Left forelimb (tissue), 1 donor: ENCODE measurements at regions not wholly inside any gene's neighbourhood (a gene's known extent, or its start where the extent isn't known, plus 50 kb on each side); places are given as distances from the start of the nearest gene placed in this dataset.
"Not testable (repeated sequence)": the region's sequence is repeated elsewhere in the genome, so short reads cannot be mapped to it uniquely, and the experiment has no call there.

ENCODE experiments used
- DNase-seq: peaks from one replicate; pipeline ENCODE4 v3.0.0-alpha.2; 2018; ENCODE audit warnings: low spot score

DNA sequence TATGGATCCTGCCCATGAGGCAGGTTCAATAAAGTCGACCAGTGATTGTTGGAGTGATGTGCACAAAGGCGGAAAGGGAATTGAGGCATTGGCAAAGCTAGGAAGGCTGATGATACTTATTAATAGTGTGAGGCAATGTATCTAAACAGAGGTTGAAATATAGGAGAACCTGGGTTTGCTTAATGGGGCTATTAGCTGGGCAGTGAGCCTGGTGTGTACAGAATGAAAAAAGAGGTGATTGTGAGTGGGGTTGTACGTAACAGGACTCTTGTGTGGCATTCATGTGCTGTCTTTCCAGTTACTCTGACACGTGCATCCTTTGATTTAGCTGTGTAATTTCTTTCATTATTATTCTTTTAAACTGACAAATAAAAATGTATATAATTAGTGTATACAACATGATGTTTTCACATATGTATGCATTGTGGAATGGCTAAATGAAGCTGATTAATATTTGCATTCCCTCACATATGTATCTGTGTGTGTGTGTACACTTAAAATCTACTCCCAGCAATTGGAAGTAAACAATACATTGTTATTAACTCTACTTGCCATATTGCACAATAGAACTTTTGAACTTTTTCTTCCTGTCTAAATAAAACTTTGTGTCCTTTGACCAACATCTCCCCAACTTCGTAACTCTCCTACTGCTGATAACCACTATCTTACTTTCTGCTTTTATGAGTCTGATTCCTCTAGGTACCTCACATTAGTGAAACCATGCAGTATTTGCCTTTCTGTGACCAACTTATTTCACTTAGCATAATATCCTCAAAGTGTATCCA, 220.5 kb upstream of the SLC35B3 start:
- no peak for DNase-seq

DNA sequence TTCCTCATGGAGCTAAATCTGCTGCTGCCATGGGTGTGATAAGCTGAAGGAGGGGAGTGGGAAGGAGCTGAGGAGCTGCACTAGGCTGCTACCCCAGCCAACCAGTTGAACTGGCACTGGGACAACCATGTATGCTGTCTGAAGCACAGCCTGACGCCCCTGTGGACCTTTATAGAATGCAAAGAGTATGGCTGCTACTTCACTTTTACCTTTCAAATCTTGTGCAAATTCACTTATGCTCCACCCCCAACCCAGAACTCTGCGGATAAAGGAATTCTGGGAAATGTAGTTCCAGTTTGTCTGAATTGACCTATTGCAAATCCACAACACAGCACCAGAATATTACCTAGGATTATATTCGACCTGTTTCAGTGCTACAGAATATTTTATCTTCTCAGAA, 217.4 kb upstream of the SLC35B3 start:
- no peak for DNase-seq

DNA sequence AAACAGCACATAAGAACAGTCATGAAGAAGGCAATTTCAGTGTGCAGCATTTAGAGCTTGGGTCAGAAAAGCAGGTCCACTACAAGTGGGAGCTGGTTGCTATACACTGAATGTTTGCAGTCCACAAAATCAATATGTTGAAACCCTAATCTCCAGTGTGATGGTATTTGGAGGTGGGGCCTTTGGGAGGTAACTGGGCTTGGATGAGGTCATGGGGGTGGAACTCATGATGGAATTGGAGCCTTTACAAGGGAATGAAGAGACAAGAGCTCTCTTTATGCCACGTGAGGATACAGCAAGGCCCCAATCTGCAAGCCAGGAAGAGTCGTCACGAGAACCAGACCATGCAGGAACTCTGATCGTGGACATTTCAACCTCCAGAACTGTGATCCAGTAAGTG, 216.7 kb upstream of the SLC35B3 start:
- DNase-seq = no peak

DNA sequence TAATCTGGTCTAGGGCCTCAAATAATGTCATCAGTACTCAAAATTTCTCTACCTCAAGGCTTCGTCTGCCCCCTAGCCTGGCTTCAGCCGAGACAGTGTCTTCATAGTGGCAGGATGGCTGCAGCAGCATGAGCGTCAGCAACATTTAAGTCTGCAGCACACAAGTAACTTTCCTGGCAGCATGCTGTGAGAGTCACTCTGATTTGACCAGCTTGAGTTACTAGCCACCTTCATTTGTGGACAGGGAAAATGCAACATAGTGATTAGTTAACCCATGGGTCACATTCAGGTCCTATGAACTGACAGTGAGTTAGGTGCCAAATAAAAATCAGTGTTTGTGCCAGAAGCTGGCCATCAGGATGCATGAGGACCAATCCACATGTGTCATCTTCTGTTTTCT, 209.9 kb upstream of the SLC35B3 start:
- DNase-seq = no peak

DNA sequence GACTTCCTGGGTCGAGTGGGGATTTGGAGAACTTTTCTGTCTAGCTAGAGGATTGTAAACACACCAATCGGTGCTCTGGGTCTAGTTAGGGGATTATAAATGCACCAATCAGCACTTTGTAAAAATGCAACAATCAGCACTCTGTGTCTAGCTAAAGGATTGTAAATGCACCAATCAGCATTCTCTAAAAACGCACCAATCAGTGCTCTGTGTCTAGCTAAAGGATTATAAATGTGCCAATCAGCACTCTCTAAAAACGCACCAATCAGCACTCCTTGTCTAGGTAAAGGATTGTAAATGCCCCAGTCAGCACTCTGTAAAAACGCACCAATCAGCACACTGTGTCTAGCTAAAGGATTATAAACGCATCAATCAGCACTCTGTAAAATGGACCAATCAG, 209.0 kb upstream of the SLC35B3 start:
- DNase-seq = no peak

DNA sequence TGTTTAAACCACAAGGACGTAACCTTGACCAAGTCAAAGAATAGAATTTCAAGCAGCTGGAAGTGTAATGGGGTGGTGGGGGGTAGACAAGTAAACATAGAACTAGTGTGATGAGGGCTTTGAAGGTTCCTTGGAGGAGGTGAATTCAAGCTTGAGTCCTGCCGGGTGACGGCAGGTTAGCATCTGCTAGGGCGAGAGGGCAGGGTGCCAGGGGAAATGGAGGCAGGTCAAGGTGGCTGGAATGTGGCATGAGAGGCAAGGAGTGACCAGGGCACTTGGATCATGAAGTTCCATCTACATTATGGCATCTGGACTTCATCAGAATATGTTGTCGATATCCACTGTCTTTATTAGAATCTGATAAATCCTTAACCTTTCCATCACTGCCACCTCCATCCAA, 207.5 kb upstream of the SLC35B3 start:
- DNase-seq = no peak

DNA sequence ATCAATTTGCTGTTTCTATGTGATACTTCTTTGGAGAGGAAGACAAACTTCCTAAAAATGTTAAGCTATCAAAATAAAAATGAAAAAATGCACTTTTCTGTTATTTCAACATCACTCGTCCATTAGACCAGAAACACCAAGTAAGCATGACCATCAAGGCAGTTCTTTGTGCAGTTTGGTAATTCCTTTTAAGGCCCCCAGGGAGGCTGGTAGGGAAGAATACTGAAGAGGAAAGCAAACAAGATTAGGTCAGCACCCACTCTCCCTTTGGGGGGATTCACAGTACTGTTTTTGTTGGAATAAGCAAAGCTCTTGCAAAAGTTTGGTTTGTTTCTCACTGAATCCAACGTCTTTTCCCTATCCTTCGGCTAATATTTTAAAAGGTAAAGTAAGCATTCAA, 206.8 kb upstream of the SLC35B3 start:
- no peak for DNase-seq

DNA sequence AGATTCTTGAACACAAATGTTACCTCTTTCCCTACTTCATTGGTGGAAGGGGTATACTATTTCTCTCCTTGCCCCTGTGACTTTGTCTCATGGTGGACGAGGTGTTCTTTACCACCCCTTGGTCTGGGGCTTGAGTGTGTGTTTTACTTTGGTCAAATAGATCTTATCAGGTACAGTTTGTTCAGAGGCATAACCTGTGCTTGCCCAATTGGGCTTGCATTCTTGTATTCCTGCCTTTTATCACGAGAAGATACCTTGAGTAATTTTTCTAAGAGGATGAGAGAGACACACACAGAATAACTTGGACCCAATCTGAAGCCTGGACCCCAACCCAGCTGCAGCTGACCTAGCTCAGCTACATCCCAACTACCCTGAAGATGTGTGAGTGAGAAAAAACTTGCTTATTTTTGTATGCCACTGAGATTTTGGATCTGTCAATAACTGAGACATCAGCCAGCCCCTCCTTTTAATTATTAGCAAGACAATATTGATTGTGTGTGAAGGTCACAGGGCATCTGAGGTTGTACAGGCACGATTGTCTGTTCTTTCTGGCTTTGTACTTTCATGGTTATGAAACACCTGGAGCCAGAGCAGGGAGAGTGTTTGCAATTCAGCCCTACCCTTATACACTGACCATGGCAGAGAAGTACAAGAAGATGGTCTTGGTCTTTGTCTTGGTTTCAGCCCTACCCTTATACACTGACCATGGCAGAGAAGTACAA, 204.7 kb upstream of the SLC35B3 start:
- DNase-seq = no peak

DNA sequence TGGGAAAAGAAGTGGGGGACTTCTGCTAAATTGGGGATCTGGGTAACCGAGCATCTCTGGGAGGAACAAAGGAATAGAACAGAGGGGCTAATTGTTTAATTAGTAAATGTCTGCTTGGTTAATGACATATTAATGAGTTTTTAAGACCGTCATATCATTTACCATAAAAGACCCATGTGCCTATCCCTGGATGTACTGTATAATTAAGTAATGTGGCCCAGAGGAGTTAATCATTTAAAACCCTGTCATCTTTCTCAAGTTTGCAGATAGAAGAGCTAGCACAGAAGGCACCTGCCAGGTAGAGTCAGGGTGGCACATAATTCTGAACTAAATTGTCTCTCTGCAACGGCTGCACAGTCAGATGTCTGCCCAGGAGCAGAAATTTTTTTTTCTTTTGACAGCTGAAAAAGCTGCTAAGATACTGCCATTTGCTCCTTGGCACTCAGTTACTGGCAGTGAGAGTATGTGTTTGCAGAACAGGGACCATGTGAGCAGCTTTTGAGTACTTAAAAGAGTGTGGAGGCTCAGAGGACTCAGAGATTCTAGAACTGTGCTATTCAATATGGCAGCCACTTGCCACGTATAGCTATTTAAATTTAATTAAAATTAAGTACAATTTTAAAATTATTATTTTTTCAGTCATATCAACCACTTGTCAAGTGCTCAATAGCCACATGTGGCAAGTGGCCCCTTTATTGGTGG, 202.7 kb upstream of the SLC35B3 start:
- DNase-seq = no peak

DNA sequence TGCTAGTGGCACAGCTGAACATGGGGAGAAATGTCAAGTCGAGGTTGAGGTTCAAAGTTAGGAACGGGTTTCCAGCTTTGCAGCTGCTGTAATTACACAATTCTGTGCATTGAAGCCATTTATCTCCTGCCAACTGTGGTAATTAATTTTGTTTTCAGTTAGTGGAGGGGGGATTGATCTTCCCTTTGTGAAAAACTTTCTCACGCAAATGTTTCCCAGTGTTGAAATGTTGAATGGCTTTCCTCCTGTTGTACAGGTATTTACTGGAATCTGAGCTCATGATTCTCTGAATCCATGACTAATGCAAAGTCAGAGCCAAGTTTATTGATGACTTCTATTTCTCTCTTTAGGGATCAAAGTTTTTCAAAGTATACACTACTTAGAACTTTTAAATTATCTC, 198.4 kb upstream of the SLC35B3 start:
- DNase-seq = no peak

DNA sequence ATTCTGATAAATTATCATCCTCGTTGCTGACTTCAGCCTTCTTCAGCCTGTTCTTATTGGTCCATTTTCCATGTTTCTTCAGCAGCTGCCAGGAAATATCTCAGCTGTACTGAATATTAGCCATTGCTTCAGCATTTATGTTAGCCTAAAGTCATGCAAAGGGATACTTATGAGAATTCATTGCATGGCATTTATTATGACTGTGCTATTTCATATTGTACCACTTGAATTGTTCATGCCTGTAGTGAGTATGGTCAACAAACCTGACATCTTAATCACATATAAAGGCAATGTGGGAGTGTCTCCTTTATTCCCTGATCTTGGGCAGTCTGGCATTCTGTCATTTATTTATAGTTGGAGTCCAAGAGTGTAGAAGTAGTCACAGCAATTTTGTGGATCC, 193.4 kb upstream of the SLC35B3 start:
- no peak for DNase-seq

DNA sequence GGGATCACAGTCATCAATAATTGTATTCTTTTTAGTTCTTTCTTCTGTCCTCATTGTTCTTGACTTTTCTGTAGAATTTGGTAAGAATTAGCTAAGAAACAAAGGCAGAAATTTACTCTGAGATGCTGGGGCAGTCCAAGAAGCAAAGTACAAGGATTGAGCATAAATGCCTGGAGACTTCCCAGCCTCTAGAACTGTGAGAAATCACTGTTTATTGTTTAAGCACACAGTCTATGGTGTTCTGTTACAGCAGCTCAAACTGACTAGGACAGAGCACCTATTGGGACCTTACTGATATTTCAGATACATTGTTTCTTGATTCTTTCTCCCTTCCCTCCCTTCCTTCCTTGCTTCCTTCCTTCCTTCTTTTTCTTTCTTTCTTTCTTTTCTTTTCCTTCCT, 192.7 kb upstream of the SLC35B3 start:
- DNase-seq = no peak

DNA sequence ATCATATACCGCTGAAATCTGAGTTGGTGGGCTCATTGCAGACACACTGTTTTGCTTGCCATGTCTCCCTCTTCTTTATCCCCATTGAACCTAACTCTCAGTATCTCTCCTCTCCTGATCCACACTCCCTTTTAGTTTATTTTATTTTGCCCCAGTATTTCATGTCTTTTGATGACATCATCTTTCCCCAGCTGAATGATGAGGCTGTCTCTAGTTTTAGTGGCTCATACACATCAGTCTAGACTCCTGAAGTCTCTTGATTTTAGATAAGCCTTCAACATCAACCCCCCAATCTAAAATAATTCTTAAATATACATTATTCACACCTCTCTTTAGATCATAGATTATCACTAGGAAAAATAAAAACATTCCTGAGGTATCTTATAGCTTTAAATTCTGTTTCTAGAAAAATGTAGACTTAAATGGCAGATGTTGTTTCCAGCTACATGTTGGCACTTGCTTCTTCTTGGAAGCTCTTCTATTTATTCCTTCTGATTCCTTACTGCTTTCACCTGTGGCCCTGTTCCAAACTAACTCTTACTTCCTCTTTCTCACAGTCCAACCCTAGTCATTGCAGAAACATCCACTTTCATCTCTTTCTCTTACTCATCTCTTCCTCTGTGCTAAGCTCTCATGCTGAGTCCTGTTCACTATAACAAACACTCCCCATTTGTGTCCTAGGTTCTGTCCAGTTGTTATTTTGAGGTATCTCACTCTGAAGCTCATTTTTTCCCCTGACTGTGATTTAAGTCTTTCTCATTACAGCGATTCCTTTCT, 191.9 kb upstream of the SLC35B3 start:
- no peak for DNase-seq

DNA sequence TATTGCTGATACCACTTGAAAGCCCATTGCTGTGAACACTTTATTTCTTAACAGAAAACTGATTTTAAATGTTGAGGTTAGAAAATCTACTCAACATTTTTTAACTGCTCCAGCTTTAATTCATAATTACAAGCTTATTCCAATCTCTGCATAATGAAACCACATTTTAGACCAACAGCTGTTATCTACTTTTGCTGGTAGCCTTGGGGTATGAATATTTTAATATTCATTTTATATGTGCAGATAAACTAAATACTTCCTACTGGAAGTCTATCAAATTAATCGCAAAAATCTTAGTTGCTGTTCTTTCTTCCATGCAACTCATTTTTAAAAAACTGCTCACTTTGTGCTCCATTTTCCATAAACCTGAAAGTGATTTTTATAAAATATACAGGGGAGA, 189.3 kb upstream of the SLC35B3 start:
- DNase-seq = no peak

DNA sequence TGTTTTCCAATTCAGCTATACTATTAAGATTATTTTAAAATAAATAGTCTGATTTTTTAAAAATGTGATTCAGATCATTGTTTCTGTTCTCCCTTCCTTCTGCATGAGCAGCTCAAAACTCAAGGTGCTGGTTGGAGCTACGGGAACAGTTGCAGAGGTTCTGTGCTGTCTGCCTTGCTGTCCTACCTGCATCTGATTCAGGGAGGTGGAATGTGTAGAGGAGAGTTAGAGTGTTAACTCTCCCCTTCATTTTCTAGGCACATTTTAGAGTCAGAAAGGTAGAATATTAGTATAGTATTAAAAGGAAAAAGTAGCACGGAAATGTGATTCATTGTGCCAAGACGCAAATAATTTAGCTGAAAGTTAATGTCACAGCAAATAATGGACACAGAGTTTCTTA, 188.1 kb upstream of the SLC35B3 start:
- DNase-seq = no peak

DNA sequence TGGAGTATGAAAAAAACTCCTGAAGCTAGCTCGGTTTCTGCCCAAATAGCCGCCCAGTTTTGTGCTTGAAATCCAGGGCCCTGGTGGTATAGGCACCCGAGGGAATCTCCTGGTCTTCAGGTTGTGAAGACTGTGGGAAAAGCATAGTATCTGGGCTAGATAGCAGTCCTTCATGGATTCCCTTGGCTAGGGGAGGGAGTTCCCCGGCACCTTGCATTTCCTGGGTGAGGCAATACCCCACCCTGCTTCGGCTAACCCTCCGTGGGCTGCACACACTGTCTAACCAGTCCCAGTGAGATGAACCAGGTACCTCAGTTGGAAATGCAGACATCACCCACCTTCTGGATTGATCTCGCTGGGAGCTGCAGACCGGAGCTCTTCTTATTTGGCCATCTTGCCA, 184.5 kb upstream of the SLC35B3 start:
- no peak for DNase-seq

DNA sequence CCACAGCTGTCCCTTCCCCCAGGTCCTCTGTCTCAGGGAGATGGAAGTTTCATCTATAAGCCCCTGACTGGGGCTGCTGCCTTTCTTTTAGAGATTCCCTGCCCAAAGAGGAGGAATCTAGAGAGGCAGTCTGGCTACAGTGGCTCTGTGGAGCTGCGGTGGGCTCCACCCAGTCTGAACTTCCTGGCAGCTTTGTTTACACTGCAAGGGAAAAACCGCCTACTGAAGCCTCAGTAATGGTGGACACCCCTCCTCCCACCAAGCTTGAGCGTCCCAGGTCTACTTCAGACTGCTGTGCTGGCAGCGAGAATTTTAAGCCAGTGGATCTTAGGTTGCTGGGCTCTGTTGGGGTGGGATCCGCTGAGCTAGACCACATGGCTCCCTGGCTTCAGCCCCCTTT, 184.1 kb upstream of the SLC35B3 start:
- DNase-seq = not testable (repeated sequence)

DNA sequence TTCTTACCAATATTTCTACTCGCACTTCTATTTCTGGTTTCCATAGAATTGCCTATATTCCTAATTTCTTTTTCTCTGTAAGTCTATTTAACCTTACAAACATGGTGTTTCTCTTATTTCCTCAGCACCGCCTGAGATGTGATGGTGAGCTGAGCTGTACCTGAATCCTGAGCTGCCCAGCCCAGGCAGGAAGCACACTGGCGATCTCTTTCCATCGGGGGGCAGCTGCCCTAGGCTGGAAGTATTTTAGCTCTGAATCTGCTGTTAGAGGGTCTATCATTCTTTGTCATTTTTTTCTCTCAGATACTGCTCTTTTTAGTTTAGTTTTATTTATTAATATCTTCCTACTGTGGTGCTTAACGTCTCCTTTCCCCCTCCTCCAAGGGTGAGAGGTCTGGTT, 173.4 kb upstream of the SLC35B3 start:
- DNase-seq = no peak

DNA sequence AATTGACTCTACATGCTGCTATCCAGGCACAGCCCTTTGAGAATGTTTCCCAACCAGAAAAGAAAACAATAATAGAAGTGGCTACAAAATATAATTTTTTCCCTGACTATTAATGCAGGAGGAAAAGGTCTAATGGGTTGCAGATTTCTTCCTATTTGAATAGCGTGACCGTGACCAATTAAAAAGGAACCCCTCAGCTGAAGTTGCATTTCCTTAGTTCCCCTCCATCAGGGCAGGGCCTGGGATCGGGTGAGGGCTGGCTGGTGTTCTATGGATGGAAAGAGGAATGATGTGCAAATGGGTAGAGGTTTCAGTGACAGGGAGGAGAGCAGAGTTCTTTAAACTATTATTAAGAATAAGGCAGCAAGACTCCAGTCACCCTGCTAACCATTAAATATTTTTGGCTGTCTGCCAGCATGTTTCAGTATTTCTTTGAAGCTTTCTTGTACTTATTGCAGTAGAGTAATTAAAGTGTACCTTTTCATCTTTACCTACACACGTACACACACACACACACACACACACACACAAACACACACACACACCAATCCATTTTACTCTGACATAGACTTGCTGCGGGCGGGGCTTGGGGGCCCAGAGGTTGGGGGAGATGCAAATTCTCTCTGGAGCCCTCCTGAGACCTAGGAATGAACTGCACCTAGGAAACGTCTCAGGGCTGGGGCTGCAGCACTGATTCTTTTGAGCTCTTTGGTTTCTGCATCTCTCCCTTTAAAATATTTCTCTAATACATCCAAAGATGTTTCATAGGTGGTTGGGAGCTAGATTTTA, 154.8 kb upstream of the SLC35B3 start:
- no peak for DNase-seq

DNA sequence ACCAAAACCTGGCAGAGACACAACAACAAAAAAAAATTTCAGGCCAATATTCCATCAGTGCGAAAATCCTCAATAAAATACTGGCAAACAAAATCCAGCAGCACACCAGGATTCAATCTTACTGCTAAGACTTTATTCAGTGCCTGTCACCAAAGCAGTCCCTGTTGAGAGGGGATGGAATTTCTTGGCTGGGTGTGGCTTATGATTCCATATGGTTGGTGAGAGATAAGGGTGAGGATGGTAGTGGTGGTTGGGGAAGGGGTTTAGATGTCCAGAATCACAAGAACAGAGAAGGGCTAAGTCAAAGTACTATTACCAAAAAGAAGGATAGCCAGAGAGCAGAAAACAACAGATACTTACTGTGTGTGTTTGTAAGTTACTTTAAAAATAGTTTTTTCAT, 152.8 kb upstream of the SLC35B3 start:
- DNase-seq = no peak

DNA sequence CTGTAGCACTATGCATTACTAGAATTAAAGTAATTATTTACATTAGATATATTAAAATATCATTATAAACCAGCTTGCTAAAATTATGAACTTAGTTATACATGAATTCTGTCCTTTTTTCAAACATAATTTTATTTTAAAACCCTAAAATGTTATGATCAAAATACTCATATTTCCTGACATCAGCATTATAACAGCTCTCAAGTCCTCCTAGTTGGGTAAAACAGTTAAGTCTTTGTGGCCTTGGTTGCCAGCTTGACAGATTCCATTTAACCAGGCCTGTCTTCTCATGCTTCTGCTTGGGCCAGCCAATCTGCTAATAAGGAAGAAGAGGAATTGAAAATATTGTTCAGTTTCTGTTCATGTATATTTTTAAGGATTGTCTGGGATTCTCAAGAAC, 147.9 kb upstream of the SLC35B3 start:
- DNase-seq = no peak

DNA sequence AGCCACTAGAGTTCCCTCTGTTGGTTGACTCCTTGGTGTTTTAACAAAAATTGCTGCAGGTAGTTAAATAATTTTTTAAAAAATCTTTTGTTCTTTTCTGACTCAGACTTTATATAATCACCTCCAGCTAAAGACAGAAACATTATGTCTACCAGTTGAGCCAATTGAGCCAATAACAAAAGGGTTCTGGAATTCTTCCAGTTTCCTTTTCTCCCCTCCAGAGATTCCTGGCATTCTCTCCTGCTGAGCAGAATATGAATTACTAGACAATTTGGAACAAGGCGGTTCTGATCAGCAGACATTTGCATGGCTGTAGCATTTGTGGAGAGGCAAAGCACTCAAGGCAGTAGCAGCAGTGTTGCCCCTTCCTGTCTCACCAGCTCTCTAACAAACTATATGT, 144.0 kb upstream of the SLC35B3 start:
- DNase-seq = no peak
